ENCODE measurements at regions not wholly inside any gene's neighbourhood (a gene's known extent, or its start where the extent isn't known, plus 50 kb on each side); places are given as distances from the start of the nearest gene placed in this dataset.

- TF ChIP-seq CTCF (IDR thresholded peaks at IDR 0.05) (no peak), POLR2A (IDR thresholded peaks at IDR 0.05) (no peak)
Measured at GRCh38 chr4:111281219-111281618, 658.3 kb upstream of the PITX2 start.

Measured in right lobe of liver (tissue), 4 donors.